HG02678 (cell line): ENCODE measurements at regions not wholly inside any gene's neighbourhood (a gene's known extent, or its start where the extent isn't known, plus 50 kb on each side); places are given as distances from the start of the nearest gene placed in this dataset.

Source experiments
- ATAC-seq: cut with Tn5 transposase; IDR thresholded peaks from one replicate; pipeline ENCODE4 v1.9.1; 2021; ENCODE audit warnings: mild to moderate bottlenecking, moderate library complexity; ENCODE audit not compliant: unreplicated experiment

- no peak for ATAC-seq
These were observed 371.9 kb upstream of the ESRRG start for GRCh38 chr1:217095050-217095622.

- ATAC-seq, result no peak
These were observed 368.3 kb upstream of the ESRRG start for GRCh38 chr1:217091561-217091960.

GRCh38 chr1:217090060-217090911 is 367.1 kb upstream of the ESRRG start:
- no peak for ATAC-seq

GRCh38 chr1:217089361-217090014 is 366.3 kb upstream of the ESRRG start:
- ATAC-seq, result no peak

- ATAC-seq, result no peak
These were observed 365.5 kb upstream of the ESRRG start for GRCh38 chr1:217088521-217089284.

- no peak for ATAC-seq
These were observed 364.8 kb upstream of the ESRRG start for GRCh38 chr1:217088011-217088410.

- ATAC-seq, result no peak
These were observed 356.4 kb upstream of the ESRRG start for GRCh38 chr1:217079584-217079983.

GRCh38 chr1:217078959-217079358 is 355.7 kb upstream of the ESRRG start:
- ATAC-seq, result no peak

- ATAC-seq, result no peak
These were observed 355.0 kb upstream of the ESRRG start for GRCh38 chr1:217078078-217078690.

- ATAC-seq, result no peak
These were observed 354.2 kb upstream of the ESRRG start for GRCh38 chr1:217077426-217077825.

- ATAC-seq, result no peak
These were observed 353.7 kb upstream of the ESRRG start for GRCh38 chr1:217076902-217077301.

- no peak for ATAC-seq
These were observed 349.7 kb upstream of the ESRRG start for GRCh38 chr1:217072926-217073325.

GRCh38 chr1:217067642-217068041 is 344.4 kb upstream of the ESRRG start:
- no peak for ATAC-seq

GRCh38 chr1:217066794-217067193 is 343.6 kb upstream of the ESRRG start:
- no peak for ATAC-seq

GRCh38 chr1:217063172-217063908 is 340.1 kb upstream of the ESRRG start:
- ATAC-seq, result no peak

- ATAC-seq, result no peak
These were observed 339.4 kb upstream of the ESRRG start for GRCh38 chr1:217062586-217062985.

- ATAC-seq, result no peak
These were observed 336.2 kb upstream of the ESRRG start for GRCh38 chr1:217059401-217059800.

GRCh38 chr1:217053676-217054075 is 330.4 kb upstream of the ESRRG start:
- no peak for ATAC-seq

- ATAC-seq, result no peak
These were observed 329.4 kb upstream of the ESRRG start for GRCh38 chr1:217052626-217053025.

GRCh38 chr1:217052196-217052595 is 329.0 kb upstream of the ESRRG start:
- no peak for ATAC-seq
